GM19395 (cell line): ENCODE measurements at regions not wholly inside any gene's neighbourhood (a gene's known extent, or its start where the extent isn't known, plus 50 kb on each side); places are given as distances from the start of the nearest gene placed in this dataset.

ENCODE experiments used
- ATAC-seq: cut with Tn5 transposase; IDR thresholded peaks from one replicate; pipeline ENCODE4 v1.9.1; 2021; ENCODE audit warnings: mild to moderate bottlenecking, moderate library complexity; ENCODE audit not compliant: unreplicated experiment

DNA sequence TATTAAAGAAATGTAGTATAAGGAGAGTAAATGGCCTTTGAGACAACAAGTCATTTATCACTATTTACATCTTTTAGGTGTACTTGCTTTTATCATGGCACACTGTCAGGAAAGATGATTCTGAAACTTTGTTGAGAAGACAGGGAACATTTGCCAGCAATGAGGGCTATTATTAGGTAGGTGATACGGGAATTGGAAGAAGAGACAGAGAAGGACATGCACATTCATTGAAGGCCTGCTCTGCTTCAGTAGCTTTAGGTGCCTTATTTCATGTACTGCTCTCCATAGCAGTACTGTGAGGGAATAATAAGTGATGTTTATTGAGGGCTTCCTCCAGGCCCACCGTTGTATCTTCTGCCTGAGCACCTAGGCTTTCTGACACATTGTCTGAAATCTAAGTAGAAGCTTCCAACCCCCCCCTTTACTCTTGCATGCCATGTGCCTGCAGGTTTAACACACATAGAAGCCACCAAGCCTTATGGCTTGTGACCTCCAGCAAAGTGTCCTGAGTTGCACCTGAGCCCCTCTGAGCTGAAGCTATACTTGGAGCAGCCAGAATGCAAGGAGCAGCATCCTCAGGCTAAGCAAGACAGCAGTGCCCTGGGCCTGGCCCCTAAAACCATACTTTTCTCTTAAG lies 275.2 kb upstream of the VLDLR start:
- no peak for ATAC-seq

DNA sequence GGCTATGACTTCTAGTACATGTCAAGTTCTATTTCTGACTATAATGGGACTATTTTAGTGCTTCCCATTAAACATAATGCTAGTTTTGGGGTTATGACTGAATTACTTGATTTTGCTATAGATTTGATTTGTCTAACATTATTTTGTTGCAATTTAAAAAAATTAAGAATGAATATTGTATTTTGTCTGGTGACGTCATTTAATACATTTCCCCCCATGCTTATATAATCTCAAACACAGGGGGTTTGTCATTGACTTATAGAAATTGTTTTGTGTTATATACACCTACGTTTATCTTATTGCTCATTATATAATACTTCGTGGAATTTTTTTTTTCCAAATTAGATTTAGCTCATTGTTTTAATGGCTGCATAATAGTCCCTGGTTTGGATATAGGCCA lies 270.3 kb upstream of the VLDLR start:
- ATAC-seq = no peak

DNA sequence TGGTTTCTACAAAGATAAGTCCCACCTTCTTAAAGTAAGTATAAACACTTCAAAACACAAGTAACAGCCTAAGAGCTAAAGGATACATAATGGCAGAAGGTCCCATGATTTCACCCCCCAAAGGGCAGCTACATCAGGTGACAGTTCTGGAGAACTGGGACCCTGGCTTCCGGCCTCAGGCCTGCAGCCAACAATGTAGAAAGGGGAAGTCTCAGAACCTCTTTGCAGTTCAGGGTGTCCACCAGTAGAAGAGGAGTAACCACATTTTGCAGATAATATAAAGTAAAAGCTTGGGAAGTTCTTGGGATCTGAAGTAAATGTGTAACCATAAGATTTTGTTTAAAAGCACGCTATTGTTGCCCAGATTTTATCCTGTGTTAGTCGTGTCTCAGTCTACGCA lies 267.4 kb upstream of the VLDLR start:
- ATAC-seq = no peak

GRCh38 chr9:2354856-2355696 lies 266.5 kb upstream of the VLDLR start:
- ATAC-seq = no peak

DNA sequence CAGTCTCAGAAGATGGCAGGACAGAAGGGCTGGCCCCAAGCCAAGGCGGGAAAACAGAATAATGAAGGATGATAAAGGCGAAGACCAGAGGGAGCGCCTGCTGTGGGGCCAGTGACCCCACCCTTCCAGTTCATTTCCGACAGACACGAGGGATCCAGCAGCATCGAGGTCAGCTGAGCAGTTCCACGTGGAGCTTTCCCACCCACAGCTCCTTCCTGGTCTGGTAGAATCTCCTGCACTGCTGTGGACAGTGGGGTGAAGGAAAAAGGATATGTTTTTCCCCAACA lies 265.9 kb upstream of the VLDLR start:
- ATAC-seq = no peak

DNA sequence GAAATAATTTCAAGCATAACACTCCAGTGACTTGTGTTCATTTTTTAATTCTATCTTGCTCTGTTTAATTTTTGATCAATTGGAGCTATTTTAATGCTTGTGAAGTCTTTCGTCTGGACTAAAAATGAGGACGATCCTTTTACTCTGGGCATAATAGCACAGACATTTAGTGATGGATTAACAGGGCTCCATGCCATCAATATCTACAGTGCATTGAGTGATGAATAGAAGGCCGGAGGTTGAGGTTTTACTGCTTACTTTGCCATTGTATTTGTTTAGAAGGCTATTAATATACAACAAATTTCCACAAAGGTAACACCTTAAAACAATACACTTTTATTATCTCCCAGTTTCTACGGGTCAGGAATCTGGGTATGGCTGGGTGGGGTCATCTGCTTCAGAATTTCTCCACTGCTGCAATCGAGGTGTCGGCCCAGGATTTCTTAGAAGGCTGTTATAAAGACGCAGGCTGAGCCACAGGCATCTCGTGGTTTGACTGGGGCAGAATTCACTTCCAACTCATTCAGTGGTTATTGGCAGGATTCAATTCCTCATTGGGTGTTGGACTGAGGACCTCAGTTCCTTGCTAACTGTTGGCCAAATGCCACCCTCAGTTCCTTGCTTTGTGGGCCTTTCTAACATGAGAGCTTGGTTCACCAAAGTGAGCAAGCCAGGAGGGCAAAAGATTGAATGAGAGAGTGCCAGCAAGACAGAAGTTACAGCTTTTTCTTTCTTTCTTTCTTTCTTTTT lies 265.4 kb upstream of the VLDLR start:
- no peak for ATAC-seq

- no peak for ATAC-seq
These were observed 261.6 kb upstream of the VLDLR start for GRCh38 chr9:2359891-2360471.

GRCh38 chr9:2362150-2362549 lies 259.4 kb upstream of the VLDLR start:
- ATAC-seq = no peak

- ATAC-seq = no peak
These were observed 258.3 kb upstream of the VLDLR start for GRCh38 chr9:2363138-2363745.

DNA sequence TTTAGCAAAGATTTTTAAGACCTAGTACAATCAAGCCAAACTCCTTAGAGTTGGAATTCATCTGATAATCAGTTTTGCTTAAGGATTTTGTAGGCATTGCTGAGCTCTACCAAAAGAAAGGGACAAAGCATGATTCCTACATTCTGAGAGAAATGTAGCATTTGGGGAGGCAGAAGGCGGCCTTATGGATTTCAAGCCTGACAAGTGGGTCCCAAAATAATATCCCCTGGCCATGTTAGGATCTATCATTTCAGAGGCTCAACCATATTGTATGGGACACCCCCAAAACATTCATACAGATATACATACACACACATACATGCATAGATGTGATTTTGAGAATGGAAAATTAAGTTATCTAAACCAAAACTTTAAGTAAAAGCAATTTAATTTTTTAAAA lies 257.8 kb upstream of the VLDLR start:
- no peak for ATAC-seq

- ATAC-seq = no peak
These were observed 253.6 kb upstream of the VLDLR start for GRCh38 chr9:2367970-2368369.

DNA sequence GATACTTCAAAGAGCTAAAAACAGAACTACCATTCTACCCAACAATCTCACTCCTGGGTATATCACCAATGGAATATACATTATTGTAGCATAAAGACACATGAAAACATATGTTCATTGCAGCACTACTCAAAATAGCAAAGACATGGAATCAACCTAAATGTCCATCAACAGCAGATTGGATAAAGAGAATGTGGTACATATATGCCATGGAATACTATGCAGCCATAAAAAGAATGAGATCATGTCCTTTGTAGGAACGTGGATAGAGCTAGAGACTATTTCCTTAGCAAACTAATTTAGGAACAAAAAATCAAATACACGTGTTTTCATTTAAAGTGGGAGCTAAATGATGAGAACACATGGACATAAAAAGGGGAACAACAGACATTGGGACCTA lies 247.9 kb upstream of the VLDLR start:
- ATAC-seq = no peak

DNA sequence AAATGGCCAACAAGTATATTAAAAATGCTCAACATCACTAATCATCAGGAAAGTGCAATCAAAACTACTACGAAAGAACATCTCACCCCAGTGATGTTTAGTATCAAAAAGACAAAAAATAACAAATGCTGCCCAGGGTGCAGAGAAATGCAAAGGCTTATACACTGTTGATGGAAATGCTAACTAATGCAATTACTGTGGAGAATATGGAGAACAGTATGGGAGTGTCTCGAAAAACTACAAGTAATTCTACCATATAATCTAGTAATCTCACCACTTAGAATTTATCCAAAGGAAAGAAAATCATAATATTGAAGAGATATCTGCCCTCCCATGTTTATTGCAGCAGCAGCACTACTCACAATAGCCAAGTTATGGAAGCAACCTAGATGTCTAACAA lies 246.5 kb upstream of the VLDLR start:
- no peak for ATAC-seq

DNA sequence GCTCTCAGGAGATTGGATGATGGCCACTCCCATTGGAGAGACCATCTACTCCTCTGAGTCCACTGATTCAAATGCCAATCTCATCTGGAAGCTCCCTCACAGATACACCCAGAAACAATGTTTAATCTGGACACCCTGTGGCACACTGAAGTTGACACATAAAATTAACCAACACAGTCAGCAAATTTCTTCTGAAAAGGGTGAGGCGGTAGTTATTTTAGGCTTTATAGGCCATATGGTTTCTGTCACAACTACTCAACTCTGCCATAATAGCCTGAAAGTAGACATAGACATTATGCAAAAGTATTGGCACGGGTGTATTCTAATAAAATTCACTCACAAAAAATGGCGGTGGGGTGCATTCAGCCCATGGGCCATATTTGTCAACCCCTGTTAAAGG lies 244.5 kb upstream of the VLDLR start:
- no peak for ATAC-seq

- ATAC-seq = no peak
These were observed 243.8 kb upstream of the VLDLR start for GRCh38 chr9:2377834-2378233.

DNA sequence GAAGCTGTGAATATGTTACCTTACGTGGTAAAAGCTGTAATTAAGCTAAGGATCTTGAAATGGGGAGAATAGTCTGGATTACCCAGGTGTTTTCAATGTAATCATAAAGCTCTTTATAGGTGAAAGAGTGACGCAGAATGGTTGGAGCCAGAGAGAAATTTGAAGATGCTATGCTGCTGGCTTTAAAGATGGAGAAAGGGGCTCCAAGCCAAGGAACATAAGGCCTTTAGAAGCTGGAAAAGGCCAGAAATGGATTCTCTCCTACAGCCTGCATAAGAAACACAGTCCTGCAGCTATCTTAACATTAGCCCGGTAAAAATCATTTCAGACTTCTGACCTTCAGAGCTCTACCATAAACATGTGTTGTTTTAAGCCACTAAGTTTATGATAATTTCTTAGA lies 243.3 kb upstream of the VLDLR start:
- ATAC-seq = no peak

GRCh38 chr9:2378816-2379215 lies 242.8 kb upstream of the VLDLR start:
- no peak for ATAC-seq

DNA sequence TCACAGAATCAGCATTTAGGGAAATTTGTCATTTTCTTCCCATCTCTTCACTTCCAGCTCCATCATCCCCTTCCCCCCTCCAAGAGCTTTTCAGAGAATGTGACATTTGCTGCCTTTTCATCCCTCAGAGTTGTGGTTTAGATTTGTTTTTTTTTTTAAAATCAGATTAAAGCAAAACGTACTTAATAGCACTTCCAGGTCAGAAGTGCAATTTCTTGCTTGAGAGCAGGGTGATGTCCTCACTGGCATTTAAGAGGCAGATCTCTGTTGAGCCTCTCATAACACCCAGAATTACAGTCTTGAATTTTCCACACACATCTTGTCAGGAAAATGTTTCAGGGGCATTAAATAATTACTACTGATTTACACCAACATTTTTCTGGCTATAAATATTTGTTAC lies 236.8 kb upstream of the VLDLR start:
- no peak for ATAC-seq

- ATAC-seq = no peak
These were observed 235.8 kb upstream of the VLDLR start for GRCh38 chr9:2385746-2386145.

- no peak for ATAC-seq
These were observed 235.0 kb upstream of the VLDLR start for GRCh38 chr9:2386566-2386965.

- no peak for ATAC-seq
These were observed 234.4 kb upstream of the VLDLR start for GRCh38 chr9:2387166-2387565.
